OCI-LY1 (cell line): ENCODE measurements at regions not wholly inside any gene's neighbourhood (a gene's known extent, or its start where the extent isn't known, plus 50 kb on each side); places are given as distances from the start of the nearest gene placed in this dataset.

ENCODE experiments used
- H2AFZ ChIP-seq: fragments of 200-600 bp; sonication (generic), shearing (Covaris generic); 2 replicates; pipeline ENCODE4 v1.6.0; 2014; ENCODE audit warnings: antibody characterized with exemption, mild to moderate bottlenecking, low read length
- H3F3A ChIP-seq: fragments of 200-600 bp; sonication (generic), shearing (Covaris generic); 2 replicates; pipeline ENCODE4 v1.6.0; 2014; ENCODE audit warnings: mild to moderate bottlenecking, antibody characterized with exemption, low read length, moderate library complexity; ENCODE audit not compliant: insufficient read depth
- H3K27ac ChIP-seq: fragments of 200-600 bp; sonication (generic); 2 replicates; pipeline ENCODE4 v1.5.1; 2014; ENCODE audit warnings: low read length, mixed run types, mild to moderate bottlenecking, low read depth; ENCODE audit not compliant: poor library complexity, severe bottlenecking
- H3K27me3 ChIP-seq: fragments of 200-600 bp; sonication (generic); 2 replicates; pipeline ENCODE4 v1.6.0; 2014; ENCODE audit warnings: antibody characterized with exemption, mild to moderate bottlenecking, low read length, moderate library complexity; ENCODE audit not compliant: insufficient read depth
- H3K36me3 ChIP-seq: fragments of 200-600 bp; sonication (generic); 2 replicates; pipeline ENCODE4 v1.6.1; 2014; ENCODE audit warnings: mild to moderate bottlenecking, antibody characterized with exemption, low read length, moderate library complexity, mixed read lengths; ENCODE audit not compliant: insufficient read depth
- H3K4me1 ChIP-seq: fragments of 200-600 bp; sonication (generic); 2 replicates; pipeline ENCODE4 v1.5.1; 2014; ENCODE audit warnings: mild to moderate bottlenecking, low read length, moderate library complexity; ENCODE audit not compliant: insufficient read depth, severe bottlenecking
- H3K4me2 ChIP-seq: fragments of 200-600 bp; sonication (generic), shearing (Covaris generic); 2 replicates; pipeline ENCODE4 v1.6.1; 2014; ENCODE audit warnings: low read length
- H3K4me3 ChIP-seq: fragments of 200-600 bp; sonication (generic); 2 replicates; pipeline ENCODE4 v1.5.1; 2014; ENCODE audit warnings: low read length, low read depth, mild to moderate bottlenecking, mixed read lengths; ENCODE audit not compliant: poor library complexity, severe bottlenecking
- H3K79me2 ChIP-seq: fragments of 200-600 bp; shearing (Covaris generic); 2 replicates; pipeline ENCODE4 v1.6.1; 2016; ENCODE audit warnings: mixed run types, low read length, mixed read lengths; ENCODE audit not compliant: insufficient read depth
- H3K9ac ChIP-seq: fragments of 200-600 bp; sonication (generic), shearing (Covaris generic); 2 replicates; pipeline ENCODE4 v1.6.1; 2014; ENCODE audit warnings: mild to moderate bottlenecking, low read length, mixed read lengths
- H3K9me2 ChIP-seq: fragments of 200-600 bp; sonication (generic), shearing (Covaris generic); 2 replicates; pipeline ENCODE4 v1.6.1; 2014; ENCODE audit warnings: low read depth, mild to moderate bottlenecking, low read length, mixed read lengths
- H3K9me3 ChIP-seq: fragments of 200-600 bp; shearing (Covaris generic); 2 replicates; pipeline ENCODE4 v1.6.1; 2014; ENCODE audit warnings: low read length, mixed read lengths
- H4K20me1 ChIP-seq: fragments of 200-600 bp; sonication (generic), shearing (Covaris generic); 2 replicates; pipeline ENCODE4 v1.6.0; 2016; ENCODE audit warnings: mild to moderate bottlenecking, low read length; ENCODE audit not compliant: insufficient read depth
- EZH2 ChIP-seq: fragments of 200-600 bp; sonication (generic), shearing (Covaris generic); IDR thresholded peaks from 2 replicates; pipeline ENCODE4 v1.8.0; 2017; ENCODE audit warnings: borderline replicate concordance, mixed run types, mild to moderate bottlenecking, antibody characterized with exemption, low read length, moderate library complexity, mixed read lengths
- TF ChIP-seq, protein P1 (sequence below): fragments of 200-600 bp; sonication (generic), shearing (Covaris generic); IDR thresholded peaks from 2 replicates; pipeline ENCODE4 v1.5.1; 2017; ENCODE audit warnings: mild to moderate bottlenecking, antibody characterized with exemption, low read length, moderate library complexity, mixed read lengths

DNA sequence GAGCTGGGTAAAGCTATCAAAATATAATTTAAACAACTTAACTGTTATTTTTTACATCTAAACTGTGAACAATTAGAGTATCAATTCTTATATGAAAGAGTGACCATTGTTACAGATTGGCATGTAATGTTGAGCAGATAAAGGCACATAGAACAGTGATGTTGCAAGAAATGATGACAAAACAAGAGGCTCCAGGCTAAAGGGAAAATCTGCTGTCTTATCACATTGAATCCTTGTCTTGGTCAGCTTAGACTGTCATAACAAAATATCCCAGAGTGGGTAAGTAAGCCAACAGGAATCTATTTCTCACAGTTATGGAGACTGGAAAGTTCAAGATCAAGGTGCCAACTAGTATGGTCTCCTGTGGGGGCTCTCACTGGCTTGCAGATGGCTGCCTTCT, 154.1 kb upstream of the PPP3CA start:
- Histone ChIP-seq H4K20me1 (no peaks in the 10 kb centered on the region), H3K9me2 (no peaks in the 10 kb centered on the region), H3K27me3 (no peaks in the 10 kb centered on the region), H2AFZ (no peak overlapping the region), H3K9me3 (no peaks in the 10 kb centered on the region), H3K79me2 (no peaks in the 10 kb centered on the region), H3K4me2 (no peak overlapping the region), H3K27ac (no peak overlapping the region), H3K36me3 (no peaks in the 10 kb centered on the region), H3K9ac (no peak overlapping the region), H3K4me1 (no peaks in the 10 kb centered on the region), H3K4me3 (no peak overlapping the region), H3F3A (no peaks in the 10 kb centered on the region)
- TF ChIP-seq EZH2: no peak
- TF ChIP-seq, protein P1, sequence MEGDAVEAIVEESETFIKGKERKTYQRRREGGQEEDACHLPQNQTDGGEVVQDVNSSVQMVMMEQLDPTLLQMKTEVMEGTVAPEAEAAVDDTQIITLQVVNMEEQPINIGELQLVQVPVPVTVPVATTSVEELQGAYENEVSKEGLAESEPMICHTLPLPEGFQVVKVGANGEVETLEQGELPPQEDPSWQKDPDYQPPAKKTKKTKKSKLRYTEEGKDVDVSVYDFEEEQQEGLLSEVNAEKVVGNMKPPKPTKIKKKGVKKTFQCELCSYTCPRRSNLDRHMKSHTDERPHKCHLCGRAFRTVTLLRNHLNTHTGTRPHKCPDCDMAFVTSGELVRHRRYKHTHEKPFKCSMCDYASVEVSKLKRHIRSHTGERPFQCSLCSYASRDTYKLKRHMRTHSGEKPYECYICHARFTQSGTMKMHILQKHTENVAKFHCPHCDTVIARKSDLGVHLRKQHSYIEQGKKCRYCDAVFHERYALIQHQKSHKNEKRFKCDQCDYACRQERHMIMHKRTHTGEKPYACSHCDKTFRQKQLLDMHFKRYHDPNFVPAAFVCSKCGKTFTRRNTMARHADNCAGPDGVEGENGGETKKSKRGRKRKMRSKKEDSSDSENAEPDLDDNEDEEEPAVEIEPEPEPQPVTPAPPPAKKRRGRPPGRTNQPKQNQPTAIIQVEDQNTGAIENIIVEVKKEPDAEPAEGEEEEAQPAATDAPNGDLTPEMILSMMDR: no peak

DNA sequence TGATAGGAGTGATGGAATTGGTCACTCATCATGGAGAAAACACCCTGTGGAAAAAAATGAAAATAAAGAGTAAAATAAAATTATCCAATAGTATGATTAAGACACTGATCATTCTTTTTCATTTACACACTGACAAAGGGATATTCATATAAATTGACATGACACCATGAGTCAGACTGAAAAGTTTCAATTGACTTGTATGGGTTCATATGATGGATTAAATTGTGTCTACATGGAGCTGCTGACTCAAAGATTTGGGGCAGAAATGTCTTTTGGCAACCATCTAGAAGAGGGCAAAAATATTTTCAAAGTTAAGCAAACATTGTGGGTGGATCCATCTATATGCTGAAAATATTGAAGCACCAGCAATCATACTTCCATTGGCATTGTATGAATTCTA, 153.4 kb upstream of the PPP3CA start:
- Histone ChIP-seq H3K79me2 (no peaks in the 10 kb centered on the region), H3K9me3 (no peaks in the 10 kb centered on the region), H3K27ac (no peak overlapping the region), H2AFZ (no peak overlapping the region), H3K36me3 (no peaks in the 10 kb centered on the region), H3K4me3 (no peak overlapping the region), H3K9me2 (no peaks in the 10 kb centered on the region), H4K20me1 (no peaks in the 10 kb centered on the region), H3K9ac (no peak overlapping the region), H3K27me3 (no peaks in the 10 kb centered on the region), H3K4me1 (no peaks in the 10 kb centered on the region), H3F3A (no peaks in the 10 kb centered on the region), H3K4me2 (no peak overlapping the region)
- no peak for TF ChIP-seq EZH2
- TF ChIP-seq, protein P1: no peak

DNA sequence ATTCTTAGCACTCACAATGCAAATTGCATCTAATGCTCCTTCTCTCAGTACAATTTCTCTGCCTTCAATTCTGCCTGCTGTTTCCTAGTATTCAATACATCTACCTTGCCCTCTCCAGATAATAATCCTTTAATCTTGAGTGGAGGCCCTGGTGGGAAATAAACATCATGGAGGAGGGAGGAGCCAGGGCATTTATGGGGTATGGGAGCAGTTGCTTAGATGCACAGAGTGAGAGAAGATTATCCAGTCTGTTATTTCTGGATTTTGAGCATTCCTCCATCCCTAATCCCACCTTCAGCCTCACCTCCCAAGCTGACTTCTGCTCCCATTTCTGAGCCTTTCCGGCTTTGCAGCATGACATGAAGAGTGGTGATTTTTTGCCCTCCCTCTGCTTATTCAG, 127.9 kb upstream of the PPP3CA start:
- Histone ChIP-seq H3K4me2 (no peak overlapping the region), H2AFZ (no peak overlapping the region), H3K79me2 (no peaks in the 10 kb centered on the region), H3K4me3 (no peak overlapping the region), H3K9ac (no peak overlapping the region), H4K20me1 (no peaks in the 10 kb centered on the region), H3K27ac (no peak overlapping the region), H3K27me3 (no peaks in the 10 kb centered on the region), H3K9me3 (no peaks in the 10 kb centered on the region), H3K9me2 (no peaks in the 10 kb centered on the region), H3F3A (no peaks in the 10 kb centered on the region), H3K36me3 (no peaks in the 10 kb centered on the region), H3K4me1 (no peaks in the 10 kb centered on the region)
- TF ChIP-seq, protein P1: no peak
- no peak for TF ChIP-seq EZH2
